Fibroblast of lung (primary cell): ENCODE measurements at regions not wholly inside any gene's neighbourhood (a gene's known extent, or its start where the extent isn't known, plus 50 kb on each side); places are given as distances from the start of the nearest gene placed in this dataset.

Experiments used
- CTCF ChIP-seq, 2 donors: IDR thresholded peaks in 1 of 2; conservative IDR thresholded peaks in 1 of 2; 1 replicate in 1 of 2; 2 replicates in 1 of 2; pipeline ENCODE4 v1.5.1; 2011 to 2012; ENCODE audit warnings: low read length in 2 of 2, control low read depth in 1 of 2, inconsistent platforms in 1 of 2, low read depth in 1 of 2, mild to moderate bottlenecking in 1 of 2
- EZH2 ChIP-seq: IDR thresholded peaks from 2 replicates; pipeline ENCODE4 v1.5.1; 2012; ENCODE audit warnings: low read length, control low read depth, mild to moderate bottlenecking; ENCODE audit errors: missing control alignments

GRCh38 chr15:61621865-61622264, 392.8 kb upstream of the RORA start:
- no peak for TF ChIP-seq CTCF (conservative IDR thresholded peaks at IDR 0.05 in 1 of 2, IDR thresholded peaks at IDR 0.05 in 1 of 2; ENCODE audit: low read depth in 1 of 2, low read length in 2 of 2)
- no peak for TF ChIP-seq EZH2
